DMS153 (cell line): ENCODE measurements at regions not wholly inside any gene's neighbourhood (a gene's known extent, or its start where the extent isn't known, plus 50 kb on each side); places are given as distances from the start of the nearest gene placed in this dataset.

Experiments
- DNase-seq: peaks from one replicate; lab custom pipeline; 2025; lab: John Stamatoyannopoulos, UW

DNA sequence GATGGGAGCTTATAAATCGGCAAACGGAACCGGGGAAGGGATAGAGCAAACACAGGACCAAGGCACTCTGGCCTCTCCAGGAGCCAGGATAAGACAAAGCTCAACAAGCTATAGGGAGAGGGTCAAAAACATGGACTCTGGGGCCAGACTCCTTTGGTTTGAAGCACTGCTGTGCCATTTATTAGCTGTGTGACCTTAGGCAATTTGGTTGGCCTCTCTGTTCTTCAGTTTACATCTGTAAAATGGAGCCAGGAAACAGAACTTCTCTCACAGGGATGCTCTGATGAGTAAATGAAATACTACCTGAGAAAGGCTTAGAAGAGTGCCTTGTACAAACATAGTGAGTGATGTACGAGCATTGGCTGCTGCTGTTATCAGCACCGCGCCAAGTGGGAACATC is 213.3 kb upstream of the PWP1 start:
- DNase-seq = no peak

DNA sequence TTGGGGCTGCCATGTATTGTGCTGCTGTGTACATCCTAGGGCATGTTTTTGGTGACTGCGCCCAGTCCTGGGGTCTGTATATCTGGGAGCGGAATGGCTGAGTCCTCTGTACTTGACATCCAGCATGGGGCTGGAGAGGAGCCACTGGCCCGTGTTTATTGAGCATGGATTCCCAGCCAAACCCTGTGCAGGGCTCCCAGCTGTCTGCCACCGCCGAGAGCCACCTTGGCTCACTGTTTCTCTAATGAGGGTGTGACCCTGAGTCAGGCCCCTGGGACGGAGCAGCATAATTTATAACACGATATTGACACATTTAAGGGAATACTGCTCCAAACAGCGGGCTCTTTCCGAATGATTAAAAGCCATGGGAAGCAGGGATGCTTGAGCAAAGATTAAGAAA is 211.5 kb upstream of the PWP1 start:
- no peak for DNase-seq

DNA sequence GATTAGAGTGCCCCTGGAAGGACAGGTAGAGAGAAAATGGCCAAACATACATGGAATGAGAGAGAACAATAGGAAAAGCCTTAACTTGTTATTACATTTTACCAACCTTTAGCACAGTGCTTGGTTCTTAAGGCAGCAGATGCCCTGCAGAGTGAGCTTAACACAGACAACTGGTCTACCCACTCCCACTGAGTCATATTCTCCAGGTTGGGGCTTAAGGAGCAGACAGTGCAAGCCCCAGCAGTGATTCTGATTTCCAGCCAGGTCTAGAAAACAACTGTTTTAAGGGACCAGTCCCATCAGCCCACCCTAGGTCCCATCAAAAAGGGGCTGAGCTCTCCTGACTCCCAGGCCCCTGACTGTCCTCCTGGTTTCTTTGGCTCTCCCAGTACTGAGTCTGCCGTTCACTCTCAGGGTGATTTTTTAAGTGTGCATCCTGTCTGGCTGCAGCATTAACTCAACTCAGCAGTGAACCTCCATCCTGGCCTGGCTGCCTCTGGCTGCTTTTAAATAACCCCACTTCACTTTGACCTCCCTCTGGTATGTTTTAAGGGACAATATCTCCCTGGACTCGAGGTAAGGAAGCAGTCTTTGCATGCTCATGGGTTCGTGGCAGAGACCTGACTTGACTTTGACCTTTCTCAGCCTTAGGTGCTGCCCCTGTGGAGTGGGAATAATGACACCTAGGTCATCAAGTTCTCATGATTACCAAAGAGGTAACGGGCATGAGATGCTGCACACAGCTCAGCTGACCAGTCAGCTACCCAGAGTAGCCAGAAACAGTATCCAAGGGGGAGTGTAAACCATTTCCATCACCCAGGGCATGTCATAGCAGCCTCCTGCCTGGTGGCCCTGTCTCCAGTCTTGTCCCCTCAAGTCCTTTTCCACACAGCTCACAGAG is 210.7 kb upstream of the PWP1 start:
- no peak for DNase-seq

DNA sequence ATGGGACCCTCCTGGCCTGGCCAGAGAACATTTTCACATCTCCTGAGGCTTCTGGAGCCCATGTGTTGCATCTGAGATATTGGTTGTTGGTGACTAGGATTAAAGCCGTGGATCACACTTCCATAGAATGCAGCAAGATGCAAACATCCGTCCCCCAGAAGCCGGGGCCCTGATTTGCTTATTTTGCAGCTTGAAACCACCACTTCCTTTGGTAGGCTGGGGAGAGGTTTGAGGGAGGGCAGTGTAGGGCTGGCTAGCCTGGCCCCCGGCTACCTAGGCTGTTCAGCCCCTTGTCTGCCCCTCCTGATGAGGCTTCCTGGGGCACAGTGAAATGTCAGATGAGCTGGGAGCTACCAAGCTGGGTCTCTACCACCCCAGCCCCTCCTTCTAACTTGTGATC is 209.7 kb upstream of the PWP1 start:
- DNase-seq = no peak

DNA sequence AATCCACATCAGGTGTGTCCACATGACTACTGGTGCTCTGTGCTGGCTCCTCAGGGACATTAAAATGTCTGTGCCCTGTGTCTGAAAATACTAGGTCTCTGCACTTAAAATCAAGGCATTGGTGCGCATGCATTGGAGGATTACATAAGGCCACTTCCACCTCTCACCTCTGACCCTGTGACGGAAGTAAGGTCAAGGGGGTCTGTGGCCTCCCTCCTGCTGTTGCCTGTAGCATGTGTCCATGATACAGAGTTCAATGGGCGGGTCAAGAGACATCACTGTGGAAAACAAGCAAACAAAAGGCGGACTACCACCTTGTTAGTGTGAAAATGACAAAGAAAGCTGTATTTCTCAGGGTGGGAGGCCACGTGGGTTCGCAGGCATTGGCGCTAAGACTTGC is 208.6 kb upstream of the PWP1 start:
- no peak for DNase-seq

DNA sequence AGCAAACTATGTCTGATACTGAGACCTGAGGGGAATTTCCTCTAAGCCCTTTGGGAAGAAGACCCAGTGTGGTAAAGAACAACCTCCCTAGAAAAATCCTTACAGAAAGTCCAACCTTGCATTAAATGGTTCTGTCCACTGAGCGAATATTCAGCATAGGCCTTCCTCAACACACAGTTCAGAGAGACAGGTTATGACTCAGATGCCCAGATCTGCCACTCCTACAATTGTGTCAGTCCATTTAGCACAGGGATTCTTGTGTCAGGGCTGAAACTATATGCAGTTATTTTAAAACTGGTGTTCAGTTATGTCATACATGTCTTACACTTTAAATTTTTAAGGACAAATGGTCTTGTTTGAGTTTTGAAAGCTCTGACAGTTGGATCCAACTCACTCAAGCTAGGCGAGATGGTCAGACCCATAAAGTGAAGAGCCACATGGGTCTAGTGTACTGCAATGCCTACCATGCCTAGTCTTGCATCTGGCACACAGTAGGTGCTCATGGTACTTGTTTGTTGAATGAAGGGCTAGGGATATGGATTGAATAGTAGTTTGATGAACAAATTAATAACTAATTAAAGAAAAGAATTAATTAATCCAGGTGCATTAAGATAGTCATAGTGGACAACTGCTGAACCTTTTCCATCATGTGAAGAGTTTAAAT is 207.5 kb upstream of the PWP1 start:
- no peak for DNase-seq

DNA sequence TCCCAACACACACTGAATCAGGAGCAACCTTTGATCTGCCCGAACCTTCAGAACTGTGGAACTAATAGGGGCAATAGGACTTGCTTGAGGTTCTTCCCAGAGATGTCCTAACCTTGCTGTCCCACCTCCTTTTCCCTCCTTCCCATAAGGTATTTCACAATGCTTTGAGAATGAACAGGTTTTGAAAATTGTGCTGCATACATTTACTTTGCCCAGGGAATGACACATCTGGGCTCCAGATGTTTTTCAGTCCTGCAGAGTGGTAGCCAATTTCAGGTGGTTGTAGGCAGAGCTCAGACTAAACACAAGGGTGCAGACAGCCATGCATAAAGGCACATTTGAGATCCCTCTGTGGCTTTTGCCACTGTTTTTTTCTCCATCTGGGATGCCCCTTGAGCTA is 206.7 kb upstream of the PWP1 start:
- no peak for DNase-seq

DNA sequence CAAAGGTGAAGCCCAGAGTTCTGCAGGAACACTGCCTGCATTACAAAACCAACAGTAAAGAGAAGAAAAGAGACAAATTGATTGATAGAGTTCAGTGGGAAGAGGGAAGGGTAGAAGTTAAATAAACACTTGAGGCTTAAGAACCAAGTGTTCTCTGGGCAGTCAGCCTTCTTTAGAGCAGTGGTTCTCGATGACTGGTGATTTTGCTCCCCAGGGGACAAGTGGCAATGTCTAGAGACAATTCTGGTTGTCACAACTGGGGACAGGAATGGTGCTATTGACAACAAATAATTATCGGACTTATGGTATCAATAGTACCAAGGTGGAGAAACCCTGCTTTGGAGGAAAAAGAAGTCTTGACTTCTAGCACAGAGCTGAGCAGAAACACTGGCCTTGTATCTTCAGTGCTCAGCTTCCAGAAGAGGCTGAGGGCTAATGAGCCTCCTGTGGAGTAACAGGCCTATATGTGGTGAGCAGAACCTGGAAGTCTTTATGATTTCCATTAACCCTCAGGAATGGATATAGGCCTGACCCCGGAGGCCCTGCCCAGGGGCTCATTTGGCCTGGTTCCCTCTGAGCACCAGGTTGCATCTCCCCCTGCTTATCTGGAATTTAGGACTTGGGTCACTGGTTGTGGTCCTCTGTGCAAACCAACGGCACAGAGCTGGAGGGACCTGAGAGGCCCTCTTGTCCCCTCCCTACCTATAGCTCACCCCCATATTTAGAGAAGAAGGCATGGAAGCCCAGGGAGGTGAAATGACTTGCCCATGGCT is 204.6 kb upstream of the PWP1 start:
- DNase-seq = peak; percentile 15

DNA sequence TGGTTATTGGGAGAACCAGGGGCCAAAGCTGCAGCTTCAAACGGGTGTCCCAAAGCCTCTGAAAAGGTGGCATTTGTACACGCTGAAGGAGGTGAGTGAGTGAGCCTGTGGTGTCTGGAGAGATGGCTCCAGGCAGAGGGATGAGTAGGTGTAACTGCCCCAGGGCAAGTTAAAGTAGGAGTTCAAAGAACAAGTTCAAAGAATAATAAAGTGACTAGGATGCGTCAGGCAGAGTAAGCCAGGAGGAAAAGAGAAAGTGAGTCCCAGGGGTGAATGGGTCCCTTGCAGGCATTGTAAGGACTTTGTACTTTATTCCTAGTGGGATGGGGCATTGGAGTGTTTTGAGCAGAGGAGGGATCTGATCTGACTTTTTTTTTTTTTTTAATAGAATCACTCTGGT is 201.4 kb upstream of the PWP1 start:
- no peak for DNase-seq

DNA sequence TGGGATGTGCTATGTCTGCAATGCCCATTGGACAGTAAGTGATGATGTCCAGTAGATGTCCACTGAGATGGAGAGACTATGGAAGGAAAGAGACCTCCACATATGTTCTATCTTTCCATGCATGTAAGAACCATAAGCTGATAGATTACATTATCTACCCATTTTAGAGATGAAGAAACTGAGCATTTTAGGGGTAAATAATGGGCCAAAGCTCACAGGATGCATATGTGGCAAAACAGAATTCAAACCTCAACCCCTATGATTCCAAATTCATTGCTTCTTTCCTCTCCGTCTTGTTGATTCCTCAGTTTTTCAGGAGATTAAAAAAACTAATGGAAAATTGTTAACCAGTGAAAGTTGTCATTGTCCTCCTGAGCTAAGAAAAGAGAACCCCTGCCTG is 200.7 kb upstream of the PWP1 start:
- no peak for DNase-seq

DNA sequence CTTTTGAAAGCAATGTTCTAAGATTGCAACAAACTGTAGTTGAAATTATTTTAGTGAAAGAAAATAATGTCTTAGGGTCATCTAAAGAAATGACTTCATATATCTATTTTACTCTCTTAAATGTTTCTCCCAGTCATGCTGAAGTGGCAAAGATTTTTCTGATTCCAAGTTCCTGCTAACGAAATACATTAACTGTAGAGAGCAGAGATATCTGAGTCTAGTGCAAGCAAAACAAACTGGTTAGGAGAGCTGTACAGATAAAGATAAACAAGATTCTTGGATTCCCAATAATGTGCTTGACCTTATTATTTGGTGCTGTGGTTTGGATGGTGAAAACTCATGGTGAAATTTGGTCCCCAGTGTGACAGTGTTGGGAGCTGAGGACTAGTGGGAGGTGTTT is 199.9 kb upstream of the PWP1 start:
- no peak for DNase-seq

DNA sequence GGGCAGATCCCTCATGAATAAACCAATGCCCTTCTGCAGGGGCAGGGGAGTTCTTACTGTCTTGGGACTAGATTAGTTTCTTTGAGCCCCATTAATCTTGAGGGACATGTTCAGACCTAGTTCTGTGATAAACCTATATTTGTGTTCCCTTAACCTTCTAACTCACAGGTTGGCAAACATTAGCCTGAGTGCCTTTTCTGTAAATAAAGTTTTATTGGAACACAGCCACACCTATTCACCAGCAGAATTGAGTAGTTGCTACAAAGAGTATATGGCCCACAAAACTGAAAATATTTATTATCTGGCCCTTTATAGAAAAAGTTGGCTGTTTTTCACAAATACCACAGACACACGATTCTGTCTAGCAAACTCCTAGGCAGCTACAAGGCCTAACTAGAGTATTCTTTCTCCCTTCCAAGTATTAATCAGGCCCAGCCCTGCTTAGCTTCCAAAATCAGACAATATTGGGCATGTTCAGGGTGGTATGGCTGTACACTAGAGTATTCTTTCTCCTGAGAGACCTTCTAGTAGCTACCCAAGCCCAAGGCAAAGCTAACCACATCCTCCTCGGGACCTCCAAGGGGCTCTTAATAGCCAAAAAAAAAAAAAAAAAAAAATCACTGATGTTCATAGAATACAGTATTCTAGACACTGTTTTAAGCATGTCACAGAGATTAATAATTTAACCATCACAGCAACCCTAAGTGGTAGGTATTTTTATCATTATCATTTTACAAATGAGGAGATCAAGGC is 199.3 kb upstream of the PWP1 start:
- DNase-seq = peak; percentile 42

DNA sequence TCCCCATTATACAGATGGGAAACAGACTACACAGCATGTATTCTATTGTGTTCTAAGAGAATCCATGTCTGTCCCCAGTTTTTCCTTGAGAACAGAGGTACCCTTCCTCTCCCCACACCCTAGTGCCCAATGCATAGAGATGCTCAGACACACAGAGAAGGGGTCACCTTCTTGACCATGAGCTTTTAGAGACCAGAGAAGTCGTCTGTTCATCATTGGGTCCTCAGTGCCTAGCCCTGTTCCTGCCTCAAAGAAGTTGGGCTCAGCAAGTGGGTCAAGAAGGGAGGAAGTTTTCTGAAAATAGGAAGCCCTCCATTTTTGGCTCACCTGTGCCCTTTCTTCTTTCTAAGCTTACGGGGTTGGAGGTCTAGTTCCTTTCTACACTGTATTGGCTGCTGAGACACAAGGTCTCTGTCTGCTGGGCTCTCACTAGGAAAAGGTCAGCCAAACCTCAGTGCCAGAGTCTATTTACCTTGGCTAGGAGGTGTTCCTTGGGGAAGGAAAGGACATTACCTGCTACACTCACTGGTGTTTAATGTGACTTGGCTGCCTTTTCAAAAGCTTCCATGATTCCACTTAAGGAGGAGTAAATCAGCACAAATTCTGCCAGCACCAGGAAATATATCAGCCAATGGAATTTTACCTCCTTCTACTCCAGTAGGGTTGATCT is 198.5 kb upstream of the PWP1 start:
- DNase-seq = no peak

DNA sequence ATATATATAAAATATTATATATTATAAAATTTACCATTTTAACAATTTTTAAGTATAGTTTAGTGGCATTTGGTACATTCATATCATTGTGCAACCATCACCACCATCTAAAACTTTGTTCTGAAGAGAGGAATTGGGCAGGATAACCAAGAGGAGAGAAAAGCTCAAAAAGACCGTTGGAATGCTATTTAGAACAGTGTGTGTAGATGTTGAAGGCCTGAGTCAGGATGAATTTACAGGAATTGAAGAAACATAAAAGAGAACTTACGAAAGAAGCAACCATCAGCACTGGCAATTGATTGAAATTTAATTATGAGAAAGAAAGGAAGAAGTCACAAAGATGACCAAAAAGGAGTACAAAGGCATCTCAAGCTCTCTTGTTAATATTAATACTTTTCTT is 196.9 kb upstream of the PWP1 start:
- no peak for DNase-seq

DNA sequence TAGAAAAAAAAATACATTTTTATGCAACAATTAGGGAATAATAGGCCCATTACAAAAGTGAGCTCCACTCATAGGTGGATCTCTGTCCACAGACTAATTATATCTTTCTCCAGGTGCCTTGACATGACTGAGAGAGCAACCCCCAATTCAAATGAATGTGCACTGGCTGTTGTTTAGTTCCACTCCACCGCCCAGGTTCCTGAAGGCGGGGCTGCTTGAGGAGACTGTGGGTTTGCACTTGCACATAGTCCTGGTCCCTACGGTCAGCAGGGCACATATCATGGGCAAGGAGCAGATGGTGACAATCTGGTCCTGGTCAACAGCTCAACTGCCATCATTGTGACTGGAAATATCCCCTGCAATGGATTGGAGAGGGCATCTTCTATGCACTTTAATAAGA is 195.6 kb upstream of the PWP1 start:
- DNase-seq = no peak

DNA sequence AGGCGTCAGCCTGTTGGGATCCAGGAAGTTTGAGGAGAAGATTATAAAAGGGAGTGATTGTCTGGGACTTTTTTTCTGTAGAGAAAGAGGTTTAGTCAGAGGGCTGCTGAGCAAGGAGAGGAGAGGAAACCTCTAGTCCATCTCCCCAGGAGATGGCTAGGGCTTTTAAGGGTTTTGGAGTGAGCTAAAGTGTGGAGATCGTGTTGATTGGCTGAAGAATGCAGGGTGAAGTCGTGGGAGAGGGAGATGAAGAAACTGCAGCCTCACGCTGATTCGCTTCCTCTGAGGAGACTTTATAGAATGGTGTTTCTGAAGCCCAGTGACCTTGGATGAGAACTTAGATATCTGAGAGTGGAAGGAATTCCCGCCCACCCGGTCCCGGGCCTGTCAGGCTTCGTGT is 193.7 kb upstream of the PWP1 start:
- DNase-seq = no peak

DNA sequence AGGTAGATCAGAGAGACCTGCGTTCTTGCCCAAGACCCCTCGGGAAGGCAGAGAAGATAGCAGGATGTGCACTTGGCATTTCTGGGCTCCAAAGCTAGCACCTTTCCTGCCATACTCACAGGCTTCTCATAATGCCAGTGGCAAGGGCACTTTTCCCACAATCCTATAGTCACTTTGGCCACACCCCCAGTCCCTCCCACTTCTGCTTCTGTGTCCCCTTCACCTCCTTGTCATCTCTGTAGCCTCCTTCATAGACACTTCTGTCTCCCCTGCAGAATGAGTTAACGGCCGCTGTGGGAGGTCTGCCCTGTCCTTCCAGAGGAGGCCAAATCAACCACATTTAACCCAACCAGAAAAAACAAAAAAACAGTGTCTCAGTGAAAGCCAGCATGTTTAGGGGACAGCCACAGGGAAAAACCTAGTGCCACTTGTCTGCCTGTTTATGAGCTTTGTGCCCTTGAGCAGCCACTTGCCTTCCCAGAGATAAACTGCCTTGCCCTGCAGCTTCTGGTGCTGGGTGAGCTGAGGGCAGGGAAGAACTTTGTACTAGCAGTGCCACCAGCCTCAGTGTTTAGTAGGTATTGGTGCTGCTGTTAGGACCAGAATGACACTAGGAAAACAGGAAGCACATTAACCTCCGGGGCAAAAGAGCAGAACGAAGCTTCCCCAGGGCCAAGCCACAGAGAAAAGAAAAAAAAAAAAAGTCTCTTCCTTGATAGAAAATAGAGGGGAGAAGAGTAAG is 193.0 kb upstream of the PWP1 start:
- DNase-seq = peak; percentile 19

DNA sequence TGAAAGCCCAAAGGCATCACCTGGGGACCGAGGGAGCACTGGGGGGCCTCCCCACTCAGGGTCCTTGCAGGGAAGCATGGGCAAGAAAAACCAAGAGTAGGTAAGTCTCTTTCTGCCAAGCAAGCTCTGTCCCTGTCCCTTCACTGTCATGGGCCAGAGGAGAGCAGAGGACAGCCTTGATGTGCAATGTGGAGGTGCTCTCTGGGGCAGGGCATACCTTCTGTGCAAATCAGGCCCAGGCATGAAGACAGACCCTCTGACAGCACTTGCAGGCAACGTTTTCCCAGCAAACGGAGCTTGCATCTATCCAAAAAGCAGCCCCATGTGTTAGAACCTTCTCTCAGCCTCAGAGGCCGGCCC is 192.5 kb upstream of the PWP1 start:
- DNase-seq = no peak

DNA sequence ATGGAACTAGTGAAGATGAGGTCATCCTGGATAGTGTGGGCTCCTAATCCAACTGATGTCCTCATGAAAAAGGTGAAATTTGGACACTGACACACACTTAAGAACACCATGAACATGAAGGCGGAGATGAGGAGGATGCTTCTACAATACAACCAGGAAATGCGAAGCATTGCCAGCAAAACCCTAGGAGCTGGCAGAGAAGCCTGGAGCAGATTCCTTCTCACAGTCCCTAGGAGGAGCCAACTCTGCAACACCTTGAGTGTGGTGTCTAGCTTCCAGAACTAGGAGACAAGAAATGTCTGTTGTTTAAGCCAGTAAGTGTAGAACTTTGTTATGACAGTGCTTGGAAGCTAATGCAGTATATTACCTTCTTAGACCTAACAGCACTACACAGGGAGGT is 191.9 kb upstream of the PWP1 start:
- DNase-seq = no peak

DNA sequence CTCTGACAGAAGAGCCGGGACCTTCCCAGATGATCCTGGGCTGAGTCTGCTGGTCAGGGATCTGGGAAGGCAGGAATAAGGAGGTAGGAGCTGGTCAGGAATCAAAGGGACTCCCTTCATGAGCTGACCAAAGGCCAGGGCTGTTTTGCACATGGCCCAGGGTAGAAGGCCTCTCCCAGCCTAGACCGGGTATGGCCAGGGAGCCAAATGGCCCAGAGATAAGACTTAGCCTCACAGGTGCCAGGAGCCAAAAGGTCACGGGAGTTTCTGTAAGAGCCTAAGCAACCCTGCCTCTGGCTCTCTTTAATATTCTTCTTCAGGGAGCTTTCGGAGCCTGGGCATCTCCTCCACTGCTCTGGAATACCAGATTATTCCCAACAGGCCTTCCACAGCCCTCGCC is 191.3 kb upstream of the PWP1 start:
- DNase-seq = no peak

DNA sequence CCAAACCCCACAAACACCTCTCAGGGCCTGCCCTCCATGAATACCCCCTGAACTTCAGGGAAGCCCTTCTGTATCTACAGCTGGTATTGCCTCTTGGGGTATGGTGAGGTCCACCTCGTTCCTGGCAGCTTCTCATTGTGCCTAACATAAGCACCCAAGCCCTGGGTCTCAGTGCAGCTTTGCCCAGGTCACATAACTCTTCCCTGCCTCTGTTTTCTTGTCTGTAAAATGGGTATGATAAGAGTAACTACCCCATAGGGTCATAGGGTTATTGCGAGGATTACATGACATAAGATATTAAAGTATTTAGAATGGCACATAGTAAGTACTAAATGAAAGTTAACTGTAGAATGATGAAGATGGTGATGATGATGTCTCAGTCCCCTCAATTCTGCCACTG is 190.0 kb upstream of the PWP1 start:
- DNase-seq = no peak
